Vagina (tissue), 2 donors: ENCODE measurements at regions not wholly inside any gene's neighbourhood (a gene's known extent, or its start where the extent isn't known, plus 50 kb on each side); places are given as distances from the start of the nearest gene placed in this dataset.

Source experiments
- DNase-seq, 2 donors: peaks; one replicate each; pipeline ENCODE4 v3.0.0-alpha.2; 2017; ENCODE audit errors: extremely low spot score in 2 of 2
- H3K27ac ChIP-seq: fragments of 200-600 bp; sonication (generic); one replicate; pipeline ENCODE4 v1.5.1; 2019
- H3K27me3 ChIP-seq: fragments of 200-600 bp; sonication (generic); one replicate; pipeline ENCODE4 v1.5.1; 2019
- H3K36me3 ChIP-seq, 2 donors: fragments of 200-600 bp; sonication (generic); one replicate each; pipeline ENCODE4 v1.5.1; 2017 to 2019
- H3K4me1 ChIP-seq: fragments of 200-600 bp; sonication (generic); one replicate; pipeline ENCODE4 v1.5.1; 2019
- H3K4me3 ChIP-seq, 2 donors: fragments of 200-600 bp; sonication (generic); 1 replicate in 1 of 2; 2 replicates in 1 of 2; pipeline ENCODE4 v1.5.1; 2016 to 2019
- H3K9me3 ChIP-seq: fragments of 200-600 bp; sonication (generic); one replicate; pipeline ENCODE4 v1.5.1; 2019
- POLR2A ChIP-seq, 2 donors: fragments of 450-650 bp; IDR thresholded peaks; one replicate each; pipeline ENCODE4 v1.6.1; 2017; ENCODE audit warnings: antibody characterized with exemption in 2 of 2, mild to moderate bottlenecking in 2 of 2, moderate library complexity in 2 of 2
- POLR2AphosphoS5 ChIP-seq, 2 donors: sonication (generic); formaldehyde crosslinking; IDR thresholded peaks; one replicate each; pipeline ENCODE4 v1.9.0; 2017; ENCODE audit warnings: antibody characterized with exemption in 2 of 2, mild to moderate bottlenecking in 2 of 2, low read depth in 1 of 2; ENCODE audit not compliant: insufficient read depth in 1 of 2
- intact Hi-C: fragments of 100-400 bp; cut with DNase I; formaldehyde crosslinking; loops from one replicate; pipeline ENCODE4 v1.15.1; 2023

GRCh38 chr12:47026291-47026690, 53.1 kb upstream of the PCED1B start:
- intact Hi-C loops, result no loop called here
- no peaks in the 10 kb centered on the region for H3K27me3 ChIP-seq
- no peak overlapping the region for H3K4me3 ChIP-seq
- H3K4me1 ChIP-seq, result no peaks in the 10 kb centered on the region
- H3K36me3 ChIP-seq, result no peaks in the 10 kb centered on the region
- no peak overlapping the region for H3K27ac ChIP-seq
- H3K9me3 ChIP-seq, result no peaks in the 10 kb centered on the region
- DNase-seq, result no peak
- TF ChIP-seq POLR2AphosphoS5 (IDR thresholded peaks at IDR 0.05; ENCODE audit: insufficient read depth in 1 of 2, low read depth in 1 of 2) (no peak), POLR2A (IDR thresholded peaks at IDR 0.05) (no peak)
